Stimulated activated CD8-positive, alpha-beta memory T cell treated with anti-CD3 and anti-CD28 coated beads, Interleukin-2, amount 100 ng/mL, for 48 hours (primary cell): ENCODE measurements at regions not wholly inside any gene's neighbourhood (a gene's known extent, or its start where the extent isn't known, plus 50 kb on each side); places are given as distances from the start of the nearest gene placed in this dataset.

Source experiments
- DNase-seq, 2 donors: peaks; one replicate each; pipeline ENCODE4 v3.0.0-alpha.2; 2020; ENCODE audit warnings: low read depth in 2 of 2

DNA sequence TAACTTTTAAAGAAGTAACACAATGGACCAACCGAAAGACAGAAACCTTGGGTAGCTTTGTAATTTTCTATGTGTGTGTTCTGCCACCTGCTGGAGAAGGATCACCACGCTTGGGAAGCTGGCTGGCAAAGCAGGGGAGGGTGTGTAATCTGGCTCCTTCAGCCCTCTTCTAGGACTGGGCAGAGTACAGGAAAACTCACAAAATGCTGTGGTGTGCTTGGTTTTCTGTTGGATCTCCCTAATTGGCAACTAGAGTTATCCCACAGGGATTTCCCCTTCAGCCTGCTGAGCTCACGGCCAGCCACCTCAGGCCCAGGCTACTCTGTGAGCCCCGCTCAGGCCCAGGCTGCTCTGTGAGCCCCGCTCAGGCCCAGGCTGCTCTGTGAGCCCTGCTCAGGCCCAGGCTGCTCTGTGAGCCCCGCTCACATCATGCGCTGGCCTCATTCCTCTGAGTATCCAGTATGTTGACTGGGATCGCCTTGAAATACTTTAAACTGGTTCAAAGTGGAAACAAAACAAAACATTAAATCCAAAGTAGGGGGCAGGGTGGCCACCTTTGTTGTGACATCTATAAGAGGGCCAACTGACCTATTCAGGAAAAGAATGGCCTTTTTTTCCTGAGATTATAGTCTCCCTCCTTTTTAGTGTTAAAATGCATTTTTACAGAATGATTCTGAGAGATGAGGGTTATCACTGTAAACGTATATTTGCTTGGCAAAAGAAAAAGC, 52.0 kb upstream of the RNU6-8 start:
- peak in 1 of 2 donors; percentile 12 for DNase-seq

DNA sequence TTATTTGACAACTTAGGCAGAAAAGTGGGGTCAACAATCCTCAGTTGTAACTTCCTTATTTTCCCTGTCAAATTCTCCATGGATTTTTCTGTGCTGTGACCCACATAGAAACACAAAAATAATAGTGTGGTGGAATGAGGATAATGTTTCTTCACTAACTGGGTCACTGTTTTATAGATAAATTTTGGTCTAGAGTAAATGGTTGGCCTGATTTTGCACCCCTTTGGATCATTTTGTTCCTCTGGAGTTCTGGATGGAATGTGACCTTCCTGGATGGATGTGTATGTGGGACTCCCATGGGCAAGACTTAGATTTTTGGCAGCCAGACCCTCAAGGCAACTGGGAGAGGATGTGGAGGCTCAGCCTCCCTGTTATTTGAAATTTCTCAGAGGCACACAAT, 52.7 kb upstream of the RNU6-8 start:
- DNase-seq: no peak

DNA sequence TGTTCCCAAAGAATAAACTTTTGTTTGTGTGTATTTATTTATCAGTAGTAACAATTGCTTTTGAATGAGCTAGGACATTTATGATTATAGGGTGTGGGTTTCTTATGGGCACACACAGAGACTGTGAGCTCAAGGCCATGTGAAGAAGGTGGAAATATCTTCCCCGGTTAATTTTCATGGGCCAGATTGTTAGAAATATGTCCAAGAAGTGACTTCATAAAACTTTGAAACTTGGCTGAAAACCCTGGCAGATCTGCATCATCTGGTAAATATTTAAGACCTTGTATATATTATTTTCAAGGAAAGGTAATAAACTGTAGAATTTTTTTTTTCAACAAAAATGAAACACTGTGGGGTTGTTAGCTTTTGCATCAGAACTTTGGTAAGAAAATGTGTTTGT, 53.5 kb upstream of the RNU6-8 start:
- no peak for DNase-seq

DNA sequence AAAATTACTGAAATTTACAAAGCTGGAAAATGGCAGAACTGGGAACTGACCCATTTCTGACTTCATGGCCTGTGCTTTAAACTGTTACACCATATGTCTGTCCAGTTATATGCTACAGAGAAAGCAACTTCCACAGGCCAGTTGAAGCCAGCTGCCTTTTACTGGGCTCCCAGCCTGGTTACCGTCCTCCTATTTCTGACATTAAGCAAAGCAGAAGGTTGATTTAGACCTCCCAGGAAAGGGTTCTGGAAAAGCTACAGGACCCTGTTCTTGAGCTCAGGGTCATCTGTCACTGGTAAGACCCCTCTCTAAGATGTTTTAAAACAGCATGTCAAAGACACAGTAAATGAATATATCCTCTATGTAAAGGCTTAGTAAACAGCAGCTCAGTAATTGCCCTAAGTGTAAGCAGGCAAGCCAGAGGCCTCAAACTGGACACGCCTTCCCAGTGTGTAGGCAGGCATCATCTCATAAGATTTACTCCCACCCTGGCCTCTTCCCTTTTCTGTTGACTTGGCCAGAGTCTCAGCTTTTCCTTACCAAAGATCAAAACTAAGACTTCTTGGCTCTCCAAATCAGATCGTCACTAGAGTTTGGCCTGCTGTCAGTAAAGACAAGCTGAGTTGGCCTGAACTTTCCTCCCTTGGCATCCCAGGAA, 55.4 kb upstream of the RNU6-8 start:
- no peak for DNase-seq

DNA sequence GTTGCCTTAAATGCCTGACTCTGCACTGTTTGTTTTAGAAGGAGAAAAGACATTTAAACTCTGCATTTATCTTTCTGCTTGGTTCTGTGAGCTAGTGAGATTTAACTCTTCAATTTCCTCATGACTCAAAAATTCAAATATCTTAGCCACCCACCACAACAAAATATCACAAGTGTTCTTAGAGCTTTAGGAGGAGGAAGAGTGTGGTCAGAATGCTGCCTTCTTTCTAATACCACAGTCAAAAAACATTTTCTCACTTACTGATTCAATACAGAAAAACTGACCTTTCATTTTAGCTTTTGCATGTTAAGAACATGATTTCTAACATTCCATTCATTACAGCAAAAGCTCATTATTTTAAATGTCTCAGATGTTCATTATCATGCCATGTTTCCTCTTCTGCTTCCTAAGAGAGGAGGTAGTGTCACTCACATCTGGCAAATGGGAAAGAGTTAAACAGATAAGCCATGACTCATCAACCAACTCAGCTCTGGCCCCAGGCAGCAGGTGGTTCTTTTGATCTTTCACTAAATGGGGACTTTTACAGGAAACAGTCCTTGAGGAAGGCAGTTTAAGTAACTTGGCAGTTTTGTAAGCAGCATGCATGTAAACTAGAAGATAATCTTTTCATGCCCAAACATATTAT, 56.4 kb upstream of the RNU6-8 start:
- DNase-seq: no peak

DNA sequence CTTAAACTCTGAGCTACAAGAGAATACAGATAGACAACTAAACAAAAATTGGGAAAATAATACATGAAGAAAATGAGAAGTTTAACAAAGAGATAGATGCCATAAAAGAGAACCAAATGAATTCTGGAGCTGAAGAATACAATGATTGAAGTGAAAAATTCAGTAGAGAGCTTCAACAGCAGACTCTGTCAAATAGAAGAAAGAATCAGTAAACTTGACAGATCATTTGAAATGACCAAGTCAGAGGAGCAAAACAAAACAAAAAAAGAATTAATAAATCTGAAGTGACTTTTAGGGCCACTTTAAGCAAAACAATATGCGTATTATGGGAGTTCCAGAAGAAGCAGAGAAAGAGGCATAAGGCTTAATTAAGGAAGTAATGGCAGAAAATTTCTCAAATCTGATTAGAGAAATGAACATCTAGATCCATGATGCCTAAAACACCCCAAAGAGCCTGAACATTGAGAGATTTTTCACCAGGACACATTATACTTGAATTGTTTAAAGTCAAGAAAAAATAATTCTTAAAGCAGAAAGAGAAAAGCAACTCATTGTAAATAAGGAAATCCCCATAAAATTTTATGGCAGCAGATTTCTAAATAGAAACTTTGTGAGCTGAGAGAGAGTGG, 61.0 kb upstream of the RNU6-8 start:
- DNase-seq: no peak

DNA sequence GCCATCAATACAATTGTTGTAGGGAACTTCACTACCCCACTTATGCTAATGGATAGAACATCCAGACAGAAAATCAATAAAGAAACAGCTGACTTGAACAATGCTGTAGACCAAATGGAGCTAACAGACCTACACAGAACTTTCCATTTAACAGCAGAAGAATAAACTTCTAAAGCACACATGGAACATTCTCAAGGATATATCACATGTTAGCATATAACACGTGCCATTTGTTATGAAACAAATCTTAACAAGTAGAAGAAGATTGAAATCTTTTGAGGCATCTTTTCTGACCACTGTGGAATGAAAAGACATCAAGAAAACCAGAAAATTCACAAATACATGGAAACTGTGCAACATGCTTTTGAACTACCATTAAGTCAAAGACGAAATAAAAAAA, 62.5 kb upstream of the RNU6-8 start:
- DNase-seq: no peak

DNA sequence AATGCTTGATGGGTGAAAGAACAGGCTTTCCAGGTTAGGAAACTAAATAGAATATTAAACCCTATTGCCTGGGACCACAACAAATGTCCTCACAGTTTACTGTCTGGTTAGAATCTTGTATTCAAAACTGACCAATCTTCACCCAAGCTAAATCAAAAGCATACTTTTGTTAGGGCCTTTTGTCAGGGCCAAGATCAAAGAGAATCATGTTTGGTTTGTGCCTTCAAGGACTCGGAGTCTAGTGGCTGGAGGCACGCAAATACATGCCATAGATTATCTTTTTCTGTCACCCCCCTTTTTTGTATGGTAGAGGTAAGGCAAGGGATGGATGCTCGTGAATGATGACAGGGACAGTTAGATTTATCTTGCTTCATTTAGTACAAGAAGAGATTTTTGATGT, 51.1 kb upstream of the AKAP6 start:
- DNase-seq: no peak
